NB4 (cell line): ENCODE measurements at regions not wholly inside any gene's neighbourhood (a gene's known extent, or its start where the extent isn't known, plus 50 kb on each side); places are given as distances from the start of the nearest gene placed in this dataset.
"Not testable (repeated sequence)": the region's sequence is repeated elsewhere in the genome, so short reads cannot be mapped to it uniquely, and the experiment has no call there.

ENCODE experiments used
- DNase-seq: peaks from one replicate; pipeline ENCODE4 v3.0.0; 2010; ENCODE audit warnings: low read depth
- H3K4me3 ChIP-seq: one replicate; pipeline ENCODE4 v1.5.1; 2011; ENCODE audit warnings: mild to moderate bottlenecking, low read depth, low read length, moderate library complexity
- MYC ChIP-seq: IDR thresholded peaks from 2 replicates; pipeline ENCODE4 v1.6.1; 2011; ENCODE audit warnings: low read depth, low read length
- POLR2A ChIP-seq: IDR thresholded peaks from 2 replicates; pipeline ENCODE4 v1.6.1; 2011; ENCODE audit warnings: mild to moderate bottlenecking; ENCODE audit not compliant: insufficient read length; ENCODE audit errors: extremely low read depth
- TF ChIP-seq, protein P1 (sequence below): IDR thresholded peaks from 2 replicates; pipeline ENCODE4 v1.6.1; 2011; ENCODE audit warnings: low read depth, low read length
- TF ChIP-seq, protein P2 (sequence below): IDR thresholded peaks from one replicate; pipeline ENCODE4 v1.5.1; 2012; ENCODE audit warnings: low read depth, low read length

DNA sequence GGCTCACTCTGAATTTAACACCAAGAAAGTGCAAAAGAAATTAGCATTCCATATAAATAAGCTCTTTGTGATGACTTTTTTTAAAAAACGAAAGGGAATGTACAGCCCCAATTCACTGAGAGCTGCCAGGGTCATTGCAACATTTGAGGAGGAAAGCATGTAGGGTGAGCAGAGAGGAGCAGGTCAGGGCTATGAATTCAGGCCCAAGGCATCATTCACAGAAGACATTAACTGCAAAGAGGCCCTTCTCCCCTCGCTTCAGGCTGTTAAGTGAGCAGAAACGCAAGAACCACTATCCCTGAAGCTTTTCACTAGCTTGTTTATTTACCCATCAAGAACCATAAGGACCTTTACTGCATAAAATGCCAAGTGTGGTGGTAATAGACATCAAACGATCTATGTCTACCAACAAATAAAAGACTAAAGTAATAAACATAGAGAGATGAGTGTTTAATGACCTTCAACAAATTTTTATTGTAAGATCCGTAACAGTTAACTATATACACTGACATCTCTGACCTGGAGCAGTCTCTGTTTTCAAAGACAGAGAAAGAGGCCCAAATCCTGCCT is 333.1 kb upstream of the HNRNPA3 start:
- TF ChIP-seq, protein P1, sequence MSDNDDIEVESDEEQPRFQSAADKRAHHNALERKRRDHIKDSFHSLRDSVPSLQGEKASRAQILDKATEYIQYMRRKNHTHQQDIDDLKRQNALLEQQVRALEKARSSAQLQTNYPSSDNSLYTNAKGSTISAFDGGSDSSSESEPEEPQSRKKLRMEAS = no peak
- TF ChIP-seq POLR2A (no peak), MYC (no peak)
- TF ChIP-seq, protein P2, sequence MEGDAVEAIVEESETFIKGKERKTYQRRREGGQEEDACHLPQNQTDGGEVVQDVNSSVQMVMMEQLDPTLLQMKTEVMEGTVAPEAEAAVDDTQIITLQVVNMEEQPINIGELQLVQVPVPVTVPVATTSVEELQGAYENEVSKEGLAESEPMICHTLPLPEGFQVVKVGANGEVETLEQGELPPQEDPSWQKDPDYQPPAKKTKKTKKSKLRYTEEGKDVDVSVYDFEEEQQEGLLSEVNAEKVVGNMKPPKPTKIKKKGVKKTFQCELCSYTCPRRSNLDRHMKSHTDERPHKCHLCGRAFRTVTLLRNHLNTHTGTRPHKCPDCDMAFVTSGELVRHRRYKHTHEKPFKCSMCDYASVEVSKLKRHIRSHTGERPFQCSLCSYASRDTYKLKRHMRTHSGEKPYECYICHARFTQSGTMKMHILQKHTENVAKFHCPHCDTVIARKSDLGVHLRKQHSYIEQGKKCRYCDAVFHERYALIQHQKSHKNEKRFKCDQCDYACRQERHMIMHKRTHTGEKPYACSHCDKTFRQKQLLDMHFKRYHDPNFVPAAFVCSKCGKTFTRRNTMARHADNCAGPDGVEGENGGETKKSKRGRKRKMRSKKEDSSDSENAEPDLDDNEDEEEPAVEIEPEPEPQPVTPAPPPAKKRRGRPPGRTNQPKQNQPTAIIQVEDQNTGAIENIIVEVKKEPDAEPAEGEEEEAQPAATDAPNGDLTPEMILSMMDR = no peak
- DNase-seq = no peak
- no peak overlapping the region for H3K4me3 ChIP-seq

DNA sequence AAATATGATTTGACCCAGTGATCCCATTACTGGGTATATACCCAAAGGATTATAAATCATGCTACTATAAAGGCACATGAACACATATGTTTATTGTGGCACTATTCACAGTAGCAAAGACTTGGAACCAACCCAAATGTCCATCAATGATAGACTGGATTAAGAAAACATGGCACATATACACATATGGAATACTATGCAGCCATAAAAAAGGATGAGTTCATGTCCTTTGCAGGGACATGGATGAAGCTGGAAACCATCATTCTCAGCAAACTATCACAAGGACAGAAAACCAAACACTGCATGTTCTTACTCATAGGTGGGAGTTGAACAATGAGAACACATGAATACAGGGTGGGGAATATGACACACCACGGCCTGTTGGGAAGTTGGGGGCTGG is 330.5 kb upstream of the HNRNPA3 start:
- H3K4me3 ChIP-seq, DNase-seq: not testable (repeated sequence)

DNA sequence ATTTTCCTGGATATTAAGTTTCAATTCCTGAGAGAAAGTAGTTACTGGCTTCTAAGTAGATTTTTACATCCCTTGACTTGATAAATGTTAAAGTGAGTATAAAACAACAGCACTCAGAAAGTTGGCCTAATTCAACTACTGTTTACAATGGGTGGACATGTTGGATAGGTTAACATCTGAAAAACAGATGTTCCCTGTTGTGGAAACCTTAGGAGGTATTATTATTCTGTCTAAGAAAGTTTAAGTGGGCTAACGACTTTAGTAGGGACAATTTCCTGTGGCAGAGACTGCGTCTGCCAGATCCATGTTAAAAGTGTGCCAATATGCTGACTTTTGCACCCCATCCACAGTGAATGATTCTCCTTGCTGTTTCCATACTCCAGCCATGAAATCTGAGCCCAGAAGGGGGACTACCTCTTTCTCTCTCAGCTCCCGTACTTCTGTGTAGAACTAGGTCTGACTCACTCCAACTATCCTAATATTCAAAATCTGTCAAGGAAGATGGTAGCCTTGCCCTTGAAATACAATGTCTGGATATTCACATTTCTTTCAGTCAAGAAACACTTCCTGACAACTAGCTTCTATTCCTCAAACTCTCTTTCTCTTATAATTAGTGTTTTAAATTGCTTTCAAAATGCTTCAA is 327.5 kb upstream of the HNRNPA3 start:
- TF ChIP-seq POLR2A = no peak
- TF ChIP-seq, protein P1 = no peak
- TF ChIP-seq MYC = no peak
- TF ChIP-seq, protein P2 = no peak
- no peak overlapping the region for H3K4me3 ChIP-seq
- no peak for DNase-seq

DNA sequence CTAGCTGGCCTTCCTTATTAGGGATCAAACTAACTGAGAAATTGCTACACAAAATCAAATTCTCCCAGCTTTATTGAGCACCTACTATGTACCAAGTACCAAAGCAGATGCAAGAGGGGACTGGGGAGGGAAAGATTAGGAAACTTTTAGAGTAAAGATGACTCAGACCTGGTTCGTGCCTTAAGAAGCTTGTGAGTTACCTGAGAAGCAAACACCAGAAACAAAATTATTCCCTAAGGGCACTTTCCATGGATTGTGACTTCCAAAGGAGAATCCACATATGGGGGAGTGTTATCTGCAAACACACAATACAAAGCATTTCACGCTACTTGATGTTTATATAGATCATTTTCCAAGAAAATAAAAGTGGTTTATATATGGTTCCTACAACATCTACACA is 326.9 kb upstream of the HNRNPA3 start:
- no peak for DNase-seq
- H3K4me3 ChIP-seq = no peak overlapping the region
- TF ChIP-seq, protein P2 = no peak
- TF ChIP-seq, protein P1 = no peak
- TF ChIP-seq MYC (no peak), POLR2A (no peak)

DNA sequence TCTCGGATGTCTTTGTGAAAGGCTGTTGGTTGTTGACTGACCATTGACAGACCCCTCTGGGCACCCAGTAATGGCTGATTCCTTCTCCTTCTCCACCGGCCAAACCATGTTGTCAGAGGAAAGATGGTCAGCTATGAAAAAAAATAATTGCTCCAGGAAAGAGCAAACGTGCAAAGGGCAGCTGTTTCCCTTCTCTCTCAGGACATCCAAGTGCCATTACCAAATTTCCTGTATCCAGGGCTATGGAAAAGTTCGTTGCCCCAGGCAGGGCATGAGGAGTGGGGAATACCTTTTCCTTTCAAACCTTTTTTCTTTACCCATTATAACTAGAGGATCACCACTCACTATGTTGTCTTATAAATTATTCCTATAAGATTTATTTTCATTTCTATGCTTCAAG is 321.5 kb upstream of the HNRNPA3 start:
- TF ChIP-seq, protein P1 = no peak
- TF ChIP-seq, protein P2 = no peak
- TF ChIP-seq MYC (no peak), POLR2A (no peak)
- DNase-seq = no peak
- H3K4me3 ChIP-seq = no peak overlapping the region

DNA sequence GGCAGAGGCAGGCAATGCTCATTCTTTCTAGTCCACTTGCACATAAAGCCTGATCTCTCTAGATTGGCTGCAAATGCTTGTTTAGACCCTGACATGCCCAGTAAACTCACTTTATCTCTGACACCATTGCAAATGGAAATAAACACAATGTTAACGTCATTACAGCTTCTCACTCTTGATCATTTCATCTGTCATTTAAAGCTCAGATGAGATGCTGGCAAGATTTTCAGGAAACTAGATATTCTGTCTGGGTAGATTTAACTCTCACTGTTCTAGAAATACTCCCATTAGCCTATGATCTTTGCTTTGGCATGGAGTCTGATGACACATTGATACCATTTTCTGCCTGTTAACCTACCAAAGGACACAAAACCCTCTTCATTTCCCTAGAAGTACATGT is 320.7 kb upstream of the HNRNPA3 start:
- no peak for TF ChIP-seq MYC
- TF ChIP-seq, protein P1 = no peak
- no peak for TF ChIP-seq POLR2A
- TF ChIP-seq, protein P2 = no peak
- H3K4me3 ChIP-seq = no peak overlapping the region
- no peak for DNase-seq
